Superior temporal gyrus (tissue), 1 donor: ENCODE measurements at regions not wholly inside any gene's neighbourhood (a gene's known extent, or its start where the extent isn't known, plus 50 kb on each side); places are given as distances from the start of the nearest gene placed in this dataset.
"Not testable (repeated sequence)": the region's sequence is repeated elsewhere in the genome, so short reads cannot be mapped to it uniquely, and the experiment has no call there.

Source experiments
- DNase-seq: peaks from one replicate; pipeline ENCODE4 v3.0.0-alpha.2; 2016; ENCODE audit errors: extremely low spot score

- not testable (repeated sequence) for DNase-seq
These were observed 2137.4 kb upstream of the DEFB115 start for GRCh38 chr20:29120088-29120487.

GRCh38 chr20:29120575-29120974, 2136.9 kb upstream of the DEFB115 start:
- DNase-seq = not testable (repeated sequence)

- not testable (repeated sequence) for DNase-seq
These were observed 2134.7 kb upstream of the DEFB115 start for GRCh38 chr20:29122784-29123183.

GRCh38 chr20:29123861-29124260, 2133.6 kb upstream of the DEFB115 start:
- DNase-seq = no peak
